HEK293T (cell line): ENCODE measurements at regions not wholly inside any gene's neighbourhood (a gene's known extent, or its start where the extent isn't known, plus 50 kb on each side); places are given as distances from the start of the nearest gene placed in this dataset.
A peak's percentile ranks its signal among the peaks of the same experiment; 100 is the strongest.

ENCODE experiments used
- CTCF ChIA-PET: fragments of 350-600 bp; formaldehyde crosslinking; extraction: SDS; loops from one replicate; lab custom pipeline; 2021; ENCODE audit warnings: antibody characterized with exemption, inconsistent platforms; lab: Yijun Ruan, JAX
- POLR2A ChIA-PET: fragments of 350-600 bp; formaldehyde crosslinking; extraction: SDS; loops from one replicate; lab custom pipeline; 2020; ENCODE audit warnings: antibody characterized with exemption, inconsistent platforms; lab: Yijun Ruan, JAX
- DNase-seq: peaks from one replicate; pipeline ENCODE4 v3.0.0; 2012; ENCODE audit warnings: mixed read lengths; ENCODE audit errors: extremely low spot score
- ARNT ChIP-seq: fragments of 450-650 bp; IDR thresholded peaks from 2 replicates; pipeline ENCODE4 v1.6.1; 2017; ENCODE audit warnings: mild to moderate bottlenecking
- BHLHE40 ChIP-seq: fragments of 450-650 bp; IDR thresholded peaks from 2 replicates; pipeline ENCODE4 v1.6.1; 2016; ENCODE audit warnings: mild to moderate bottlenecking, moderate library complexity, borderline replicate concordance
- CTBP1 ChIP-seq: fragments of 450-650 bp; IDR thresholded peaks from 2 replicates; pipeline ENCODE4 v1.6.1; 2016; ENCODE audit warnings: borderline replicate concordance
- ELF4 ChIP-seq: fragments of 450-650 bp; IDR thresholded peaks from 2 replicates; pipeline ENCODE4 v1.6.1; 2017; ENCODE audit warnings: antibody characterized with exemption
- FOXA1 ChIP-seq: fragments of 450-650 bp; IDR thresholded peaks from 2 replicates; pipeline ENCODE4 v1.6.1; 2016; ENCODE audit warnings: mild to moderate bottlenecking
- FOXK2 ChIP-seq: fragments of 450-650 bp; IDR thresholded peaks from 2 replicates; pipeline ENCODE4 v1.6.1; 2016; ENCODE audit warnings: mild to moderate bottlenecking
- FOXM1 ChIP-seq: fragments of 450-650 bp; IDR thresholded peaks from 2 replicates; pipeline ENCODE4 v1.6.1; 2017; ENCODE audit warnings: mild to moderate bottlenecking, borderline replicate concordance
- HDGF ChIP-seq: fragments of 450-650 bp; IDR thresholded peaks from 2 replicates; pipeline ENCODE4 v1.6.1; 2017; ENCODE audit warnings: antibody characterized with exemption, borderline replicate concordance
- L3MBTL2 ChIP-seq: fragments of 450-650 bp; conservative IDR thresholded peaks from 2 replicates; pipeline ENCODE4 v1.6.1; 2016; ENCODE audit warnings: mild to moderate bottlenecking
- LEF1 ChIP-seq: fragments of 450-650 bp; IDR thresholded peaks from 2 replicates; pipeline ENCODE4 v1.6.1; 2017; ENCODE audit warnings: mild to moderate bottlenecking, borderline replicate concordance
- NFRKB ChIP-seq: fragments of 450-650 bp; IDR thresholded peaks from 2 replicates; pipeline ENCODE4 v1.6.1; 2016; ENCODE audit warnings: mild to moderate bottlenecking, moderate library complexity
- PKNOX1 ChIP-seq: fragments of 450-650 bp; IDR thresholded peaks from 2 replicates; pipeline ENCODE4 v1.6.1; 2016
- SP1 ChIP-seq: fragments of 450-650 bp; IDR thresholded peaks from 2 replicates; pipeline ENCODE4 v1.6.1; 2017
- SUZ12 ChIP-seq: fragments of 450-650 bp; IDR thresholded peaks from 2 replicates; pipeline ENCODE4 v1.6.1; 2016; ENCODE audit warnings: mild to moderate bottlenecking
- TARDBP ChIP-seq: fragments of 450-650 bp; IDR thresholded peaks from 2 replicates; pipeline ENCODE4 v1.6.1; 2016
- ZNF384 ChIP-seq: fragments of 450-650 bp; IDR thresholded peaks from 2 replicates; pipeline ENCODE4 v1.6.1; 2016

- ChIA-PET CTCF (no interaction called here), POLR2A (no interaction called here)
- TF ChIP-seq L3MBTL2, result no peak
- no peak for TF ChIP-seq TARDBP
- no peak for TF ChIP-seq LEF1
- no peak for TF ChIP-seq FOXA1
- TF ChIP-seq PKNOX1, result no peak
- no peak for TF ChIP-seq SUZ12
- TF ChIP-seq BHLHE40, result no peak
- TF ChIP-seq HDGF, result no peak
- no peak for TF ChIP-seq CTBP1
- no peak for TF ChIP-seq ARNT
- TF ChIP-seq FOXM1, result no peak
- no peak for TF ChIP-seq SP1
- TF ChIP-seq ELF4, result no peak
- no peak for TF ChIP-seq NFRKB
- no peak for TF ChIP-seq ZNF384
- TF ChIP-seq FOXK2, result no peak
Measured at GRCh38 chr4:22910200-22910599, 217.5 kb downstream of the GBA3 start.

GRCh38 chr4:22906045-22906444 is 213.3 kb downstream of the GBA3 start:
- CTCF ChIA-PET, result interaction anchor here (1.2 kb wide), 1 partner anchor 9 kb away, joined by 3 read pairs; no protein-coding TSS in a partner anchor
- no peak for DNase-seq
- POLR2A ChIA-PET, result no interaction called here
- no peak for TF ChIP-seq CTBP1
- no peak for TF ChIP-seq FOXK2
- TF ChIP-seq SUZ12, result no peak
- TF ChIP-seq ARNT, result no peak
- no peak for TF ChIP-seq ELF4
- TF ChIP-seq TARDBP, result no peak
- TF ChIP-seq L3MBTL2, result no peak

More at GRCh38 chr4:22910200-22910599, 217.5 kb downstream of the GBA3 start:
- DNase-seq, result no peak

GRCh38 chr4:22903913-22904312 is 211.2 kb downstream of the GBA3 start:
- ChIA-PET POLR2A (no interaction called here), CTCF (no interaction called here)
- TF ChIP-seq SUZ12 (no peak), NFRKB (no peak), LEF1 (no peak), ELF4 (no peak), BHLHE40 (no peak), L3MBTL2 (no peak), ARNT (no peak), TARDBP (no peak)
- no peak for DNase-seq

- TF ChIP-seq SP1 (no peak), ZNF384 (no peak), LEF1 (no peak)
- ChIA-PET CTCF (no interaction called here), POLR2A (no interaction called here)
- DNase-seq, result no peak
Measured at GRCh38 chr4:22901631-22902030, 208.9 kb downstream of the GBA3 start.

- TF ChIP-seq ZNF384 (no peak), TARDBP (no peak), CTBP1 (no peak), SP1 (no peak), ARNT (no peak), NFRKB (no peak), FOXA1 (no peak), HDGF (no peak), LEF1 (no peak), BHLHE40 (no peak), FOXM1 (no peak), PKNOX1 (no peak), SUZ12 (no peak), L3MBTL2 (no peak)
- no peak for DNase-seq
- CTCF ChIA-PET, result no interaction called here
- POLR2A ChIA-PET, result no interaction called here
Measured at GRCh38 chr4:22900876-22901275, 208.1 kb downstream of the GBA3 start.

- ChIA-PET CTCF (interaction anchor here (0.5 to 1.0 kb wide), 6 partner anchors 8 to 1436 kb away, joined by 3 to 4 read pairs (median 3); no protein-coding TSS in a partner anchor), POLR2A (no interaction called here)
- peak; percentile 20 for DNase-seq
- TF ChIP-seq CTBP1 (no peak), NFRKB (no peak), FOXK2 (no peak), ELF4 (no peak), SP1 (no peak), TARDBP (no peak), LEF1 (no peak), PKNOX1 (no peak), ZNF384 (no peak), SUZ12 (no peak)
Measured at GRCh38 chr4:22897520-22898108, 204.9 kb downstream of the GBA3 start.

- DNase-seq, result no peak
- ChIA-PET CTCF (interaction anchor here (0.6 to 0.7 kb wide), 2 partner anchors 559 to 1427 kb away, joined by 3 to 4 read pairs; no protein-coding TSS in a partner anchor), POLR2A (no interaction called here)
- TF ChIP-seq CTBP1 (no peak), SP1 (no peak), ZNF384 (no peak), ELF4 (no peak), ARNT (no peak), FOXA1 (no peak), L3MBTL2 (no peak), BHLHE40 (no peak), SUZ12 (no peak), FOXM1 (no peak), FOXK2 (no peak), HDGF (no peak), TARDBP (no peak), NFRKB (no peak), LEF1 (no peak), PKNOX1 (no peak)
Measured at GRCh38 chr4:22895482-22895881, 202.7 kb downstream of the GBA3 start.
